ENCODE measurements at regions not wholly inside any gene's neighbourhood (a gene's known extent, or its start where the extent isn't known, plus 50 kb on each side); places are given as distances from the start of the nearest gene placed in this dataset.

DNA sequence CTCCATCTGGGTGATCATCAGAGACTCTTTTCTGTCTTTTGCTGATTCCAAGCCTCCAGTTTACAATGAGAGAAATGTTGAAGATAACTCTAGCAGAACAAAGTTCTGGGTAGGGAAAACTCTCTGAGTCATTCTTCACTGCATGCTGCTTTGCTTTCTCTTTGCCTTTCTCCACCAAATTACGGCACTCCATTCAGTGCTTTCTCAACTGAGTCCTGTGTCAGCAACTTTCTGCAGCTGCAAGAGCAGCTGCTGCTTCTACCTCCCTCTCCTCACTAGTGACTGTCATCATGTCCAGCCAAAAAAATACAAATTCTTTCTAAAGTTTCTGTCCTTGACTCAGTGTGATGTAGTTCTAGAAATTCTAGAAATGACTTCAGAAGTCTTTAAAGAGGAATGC lies 953.8 kb downstream of the IGSF11 start:
- TF ChIP-seq, protein P1, sequence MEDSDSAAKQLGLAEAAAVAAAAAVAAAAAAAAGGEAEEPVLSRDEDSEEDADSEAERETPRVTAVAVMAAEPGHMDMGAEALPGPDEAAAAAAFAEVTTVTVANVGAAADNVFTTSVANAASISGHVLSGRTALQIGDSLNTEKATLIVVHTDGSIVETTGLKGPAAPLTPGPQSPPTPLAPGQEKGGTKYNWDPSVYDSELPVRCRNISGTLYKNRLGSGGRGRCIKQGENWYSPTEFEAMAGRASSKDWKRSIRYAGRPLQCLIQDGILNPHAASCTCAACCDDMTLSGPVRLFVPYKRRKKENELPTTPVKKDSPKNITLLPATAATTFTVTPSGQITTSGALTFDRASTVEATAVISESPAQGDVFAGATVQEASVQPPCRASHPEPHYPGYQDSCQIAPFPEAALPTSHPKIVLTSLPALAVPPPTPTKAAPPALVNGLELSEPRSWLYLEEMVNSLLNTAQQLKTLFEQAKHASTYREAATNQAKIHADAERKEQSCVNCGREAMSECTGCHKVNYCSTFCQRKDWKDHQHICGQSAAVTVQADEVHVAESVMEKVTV (CRISPR knock-in tag; IDR thresholded peaks at IDR 0.05), result no peak
- TF ChIP-seq, protein P2, sequence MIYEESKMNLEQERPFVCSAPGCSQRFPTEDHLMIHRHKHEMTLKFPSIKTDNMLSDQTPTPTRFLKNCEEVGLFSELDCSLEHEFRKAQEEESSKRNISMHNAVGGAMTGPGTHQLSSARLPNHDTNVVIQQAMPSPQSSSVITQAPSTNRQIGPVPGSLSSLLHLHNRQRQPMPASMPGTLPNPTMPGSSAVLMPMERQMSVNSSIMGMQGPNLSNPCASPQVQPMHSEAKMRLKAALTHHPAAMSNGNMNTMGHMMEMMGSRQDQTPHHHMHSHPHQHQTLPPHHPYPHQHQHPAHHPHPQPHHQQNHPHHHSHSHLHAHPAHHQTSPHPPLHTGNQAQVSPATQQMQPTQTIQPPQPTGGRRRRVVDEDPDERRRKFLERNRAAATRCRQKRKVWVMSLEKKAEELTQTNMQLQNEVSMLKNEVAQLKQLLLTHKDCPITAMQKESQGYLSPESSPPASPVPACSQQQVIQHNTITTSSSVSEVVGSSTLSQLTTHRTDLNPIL (CRISPR knock-in tag; IDR thresholded peaks at IDR 0.05), result no peak
- TF ChIP-seq HDAC3 (IDR thresholded peaks at IDR 0.05; ENCODE audit: borderline replicate concordance, partially characterized antibody) (no peak), SMC3 (conservative IDR thresholded peaks at IDR 0.05; ENCODE audit: insufficient read depth, low read depth, low read length) (no peak), ZNF174 (CRISPR knock-in tag; IDR thresholded peaks at IDR 0.05) (no peak), ZNF77 (CRISPR knock-in tag; IDR thresholded peaks at IDR 0.05) (no peak), SAP30 (IDR thresholded peaks at IDR 0.05; ENCODE audit: borderline replicate concordance, insufficient read depth, low read depth, low read length, poor library complexity, severe bottlenecking) (no peak), ZBTB7A (IDR thresholded peaks at IDR 0.05; ENCODE audit: borderline replicate concordance, control insufficient read depth, low read depth, low read length) (no peak), DMBX1 (CRISPR knock-in tag; IDR thresholded peaks at IDR 0.05; ENCODE audit: borderline replicate concordance) (no peak), BCOR (IDR thresholded peaks at IDR 0.05) (no peak)
- TF ChIP-seq, protein P3, sequence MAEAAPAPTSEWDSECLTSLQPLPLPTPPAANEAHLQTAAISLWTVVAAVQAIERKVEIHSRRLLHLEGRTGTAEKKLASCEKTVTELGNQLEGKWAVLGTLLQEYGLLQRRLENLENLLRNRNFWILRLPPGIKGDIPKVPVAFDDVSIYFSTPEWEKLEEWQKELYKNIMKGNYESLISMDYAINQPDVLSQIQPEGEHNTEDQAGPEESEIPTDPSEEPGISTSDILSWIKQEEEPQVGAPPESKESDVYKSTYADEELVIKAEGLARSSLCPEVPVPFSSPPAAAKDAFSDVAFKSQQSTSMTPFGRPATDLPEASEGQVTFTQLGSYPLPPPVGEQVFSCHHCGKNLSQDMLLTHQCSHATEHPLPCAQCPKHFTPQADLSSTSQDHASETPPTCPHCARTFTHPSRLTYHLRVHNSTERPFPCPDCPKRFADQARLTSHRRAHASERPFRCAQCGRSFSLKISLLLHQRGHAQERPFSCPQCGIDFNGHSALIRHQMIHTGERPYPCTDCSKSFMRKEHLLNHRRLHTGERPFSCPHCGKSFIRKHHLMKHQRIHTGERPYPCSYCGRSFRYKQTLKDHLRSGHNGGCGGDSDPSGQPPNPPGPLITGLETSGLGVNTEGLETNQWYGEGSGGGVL (CRISPR knock-in tag; IDR thresholded peaks at IDR 0.05), result no peak
- TF ChIP-seq, protein P4, sequence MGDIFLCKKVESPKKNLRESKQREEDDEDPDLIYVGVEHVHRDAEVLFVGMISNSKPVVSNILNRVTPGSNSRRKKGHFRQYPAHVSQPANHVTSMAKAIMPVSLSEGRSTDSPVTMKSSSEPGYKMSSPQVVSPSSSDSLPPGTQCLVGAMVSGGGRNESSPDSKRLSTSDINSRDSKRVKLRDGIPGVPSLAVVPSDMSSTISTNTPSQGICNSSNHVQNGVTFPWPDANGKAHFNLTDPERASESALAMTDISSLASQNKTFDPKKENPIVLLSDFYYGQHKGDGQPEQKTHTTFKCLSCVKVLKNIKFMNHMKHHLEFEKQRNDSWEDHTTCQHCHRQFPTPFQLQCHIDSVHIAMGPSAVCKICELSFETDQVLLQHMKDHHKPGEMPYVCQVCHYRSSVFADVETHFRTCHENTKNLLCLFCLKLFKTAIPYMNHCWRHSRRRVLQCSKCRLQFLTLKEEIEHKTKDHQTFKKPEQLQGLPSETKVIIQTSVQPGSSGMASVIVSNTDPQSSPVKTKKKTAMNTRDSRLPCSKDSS (IDR thresholded peaks at IDR 0.05; ENCODE audit: low read depth, partially characterized antibody), result no peak
- Histone ChIP-seq H3K4me3 (no peak overlapping the region), H3K4me1 (replicated peaks in 1 of 2; ENCODE audit: control insufficient read depth in 2 of 2, insufficient read depth in 2 of 2, low read length in 2 of 2) (no peaks in the 10 kb centered on the region), H4K20me1 (replicated peaks; ENCODE audit: control insufficient read depth, insufficient read depth, low read length) (no peaks in the 10 kb centered on the region), H3K36me3 (ENCODE audit: control insufficient read depth, insufficient read depth, low read length) (no peaks in the 10 kb centered on the region), H3K4me2 (ENCODE audit: insufficient read depth, low read length) (no peak overlapping the region), H3K27ac (ENCODE audit: extremely low read depth, low read depth, low read length) (no peak overlapping the region), H3K27me3 (ENCODE audit: control insufficient read depth in 2 of 2, insufficient read depth in 2 of 2, low read length in 2 of 2) (no peaks in the 10 kb centered on the region), H3K79me2 (ENCODE audit: control insufficient read depth, insufficient read depth, low read length) (no peaks in the 10 kb centered on the region), H3K9me1 (ENCODE audit: control insufficient read depth, insufficient read depth, low read length) (no peaks in the 10 kb centered on the region), H2AFZ (ENCODE audit: low read depth, low read length) (no peak overlapping the region), H3K9me3 (replicated peaks; ENCODE audit: control insufficient read depth, insufficient read depth, low read depth, low read length) (no peaks in the 10 kb centered on the region), H3K9ac (ENCODE audit: insufficient read depth in 1 of 2, low read depth in 2 of 2, low read length in 2 of 2) (no peak overlapping the region)
- FAIRE-seq, result no peak
- ChIA-PET POLR2A (no interaction called here), CTCF (ENCODE audit: low intra/inter-chr PET ratio) (no interaction called here)
- no peak for DNase-seq (ENCODE audit: extremely low read depth in 1 of 4, low spot score in 3 of 4)
- intact Hi-C loops (cut with micrococcal nuclease), result no loop called here
- in situ Hi-C loops (cut with MboI), result no loop called here
- WGBS (ENCODE audit: insufficient coverage, low coverage, missing lambda C conversion rate), result 0% methylated on average over 1 of the region's 1 CpG
- ATAC-seq, result no peak
- BruUV-seq (replicated peaks), result no TSS peak

Measured in K562 (cell line).